Astrocyte (in vitro differentiated cells and primary cell): ENCODE measurements at regions not wholly inside any gene's neighbourhood (a gene's known extent, or its start where the extent isn't known, plus 50 kb on each side); places are given as distances from the start of the nearest gene placed in this dataset.

ENCODE experiments used
- DNase-seq: peaks from one replicate; pipeline ENCODE4 v3.0.0-alpha.2; 2010; ENCODE audit warnings: low read depth
- FAIRE-seq: peaks from 2 replicates; lab custom pipeline; 2011; peaks lifted over from hg19 to GRCh38; lab: Jason Lieb, UNC
- H2AFZ ChIP-seq: 2 replicates; pipeline ENCODE4 v1.6.0; 2012; ENCODE audit warnings: low read depth, low read length, inconsistent platforms
- H3K27ac ChIP-seq: 2 replicates; pipeline ENCODE4 v1.5.1; 2011; ENCODE audit warnings: low read depth, low read length, inconsistent platforms
- H3K27me3 ChIP-seq: 2 replicates; pipeline ENCODE4 v1.6.0; 2011; ENCODE audit warnings: low read length, inconsistent platforms; ENCODE audit not compliant: insufficient read depth
- H3K36me3 ChIP-seq: 2 replicates; pipeline ENCODE4 v1.5.1; 2011; ENCODE audit warnings: low read length, inconsistent platforms; ENCODE audit not compliant: insufficient read depth
- H3K4me1 ChIP-seq: 2 replicates; pipeline ENCODE4 v1.5.1; 2011; ENCODE audit warnings: low read length, inconsistent platforms; ENCODE audit not compliant: insufficient read depth
- H3K4me2 ChIP-seq: 2 replicates; pipeline ENCODE4 v1.6.0; 2012; ENCODE audit warnings: low read length, inconsistent platforms
- H3K4me3 ChIP-seq: 2 replicates; pipeline ENCODE4 v1.5.1; 2011; ENCODE audit warnings: low read depth, mild to moderate bottlenecking, low read length, inconsistent platforms; ENCODE audit not compliant: insufficient read depth
- H3K79me2 ChIP-seq: 2 replicates; pipeline ENCODE4 v1.6.0; 2012; ENCODE audit warnings: mild to moderate bottlenecking, low read length, inconsistent platforms; ENCODE audit not compliant: insufficient read depth
- H3K9ac ChIP-seq: 2 replicates; pipeline ENCODE4 v1.6.0; 2012; ENCODE audit warnings: mild to moderate bottlenecking, low read length, inconsistent platforms
- H3K9me3 ChIP-seq: 2 replicates; pipeline ENCODE4 v1.5.1; 2012; ENCODE audit warnings: low read depth, mild to moderate bottlenecking, low read length, inconsistent platforms; ENCODE audit not compliant: insufficient read depth
- H4K20me1 ChIP-seq: 2 replicates; pipeline ENCODE4 v1.6.0; 2012; ENCODE audit warnings: low read length, inconsistent platforms; ENCODE audit not compliant: insufficient read depth
- H3K27ac Mint-ChIP-seq: one replicate; pipeline ENCODE4 v1.8.0; 2021; ENCODE audit warnings: mild to moderate bottlenecking, mixed read lengths; ENCODE audit not compliant: unreplicated experiment
- H3K27me3 Mint-ChIP-seq: one replicate; pipeline ENCODE4 v1.8.0; 2021; ENCODE audit warnings: low read depth, mixed read lengths; ENCODE audit not compliant: unreplicated experiment
- H3K36me3 Mint-ChIP-seq: one replicate; pipeline ENCODE4 v1.8.0; 2021; ENCODE audit warnings: low read depth, mixed read lengths; ENCODE audit not compliant: unreplicated experiment
- H3K4me1 Mint-ChIP-seq: one replicate; pipeline ENCODE4 v1.8.0; 2021; ENCODE audit warnings: low read depth, mixed read lengths; ENCODE audit not compliant: unreplicated experiment
- H3K4me3 Mint-ChIP-seq: one replicate; pipeline ENCODE4 v1.8.0; 2021; ENCODE audit warnings: mild to moderate bottlenecking, moderate library complexity, mixed read lengths; ENCODE audit not compliant: unreplicated experiment
- H3K9me3 Mint-ChIP-seq: one replicate; pipeline ENCODE4 v1.8.0; 2021; ENCODE audit warnings: mild to moderate bottlenecking, mixed read lengths; ENCODE audit not compliant: unreplicated experiment
- EZH2 ChIP-seq: IDR thresholded peaks from 2 replicates; pipeline ENCODE4 v1.6.1; 2012; ENCODE audit warnings: mild to moderate bottlenecking, low read length, inconsistent platforms; ENCODE audit not compliant: insufficient read depth
- TF ChIP-seq, protein P1 (sequence below): IDR thresholded peaks from 2 replicates; pipeline ENCODE4 v1.5.1; 2011; ENCODE audit warnings: low read depth, mild to moderate bottlenecking, inconsistent platforms, low read length, moderate library complexity; ENCODE audit not compliant: insufficient read depth

GRCh38 chr12:113577464-113578129 lies 105.9 kb upstream of the LHX5 start:
- Histone ChIP-seq H3K4me3 (no peak overlapping the region), H3K36me3 (no peaks in the 10 kb centered on the region), H3K27me3 (no peaks in the 10 kb centered on the region), H3K9ac (no peak overlapping the region), H2AFZ (no peak overlapping the region), H4K20me1 (no peaks in the 10 kb centered on the region), H3K4me2 (no peak overlapping the region), H3K9me3 (no peaks in the 10 kb centered on the region), H3K79me2 (no peaks in the 10 kb centered on the region), H3K4me1 (no peaks in the 10 kb centered on the region), H3K27ac (no peak overlapping the region)
- no peak overlapping the region for H3K4me3 Mint-ChIP-seq
- peaks cover 42% of the 10 kb centered on the region for H3K27me3 Mint-ChIP-seq
- H3K9me3 Mint-ChIP-seq, result peaks cover 16% of the 10 kb centered on the region
- H3K36me3 Mint-ChIP-seq, result no peaks in the 10 kb centered on the region
- FAIRE-seq, result no peak
- H3K27ac Mint-ChIP-seq, result no peak overlapping the region
- TF ChIP-seq EZH2, result no peak
- TF ChIP-seq, protein P1, sequence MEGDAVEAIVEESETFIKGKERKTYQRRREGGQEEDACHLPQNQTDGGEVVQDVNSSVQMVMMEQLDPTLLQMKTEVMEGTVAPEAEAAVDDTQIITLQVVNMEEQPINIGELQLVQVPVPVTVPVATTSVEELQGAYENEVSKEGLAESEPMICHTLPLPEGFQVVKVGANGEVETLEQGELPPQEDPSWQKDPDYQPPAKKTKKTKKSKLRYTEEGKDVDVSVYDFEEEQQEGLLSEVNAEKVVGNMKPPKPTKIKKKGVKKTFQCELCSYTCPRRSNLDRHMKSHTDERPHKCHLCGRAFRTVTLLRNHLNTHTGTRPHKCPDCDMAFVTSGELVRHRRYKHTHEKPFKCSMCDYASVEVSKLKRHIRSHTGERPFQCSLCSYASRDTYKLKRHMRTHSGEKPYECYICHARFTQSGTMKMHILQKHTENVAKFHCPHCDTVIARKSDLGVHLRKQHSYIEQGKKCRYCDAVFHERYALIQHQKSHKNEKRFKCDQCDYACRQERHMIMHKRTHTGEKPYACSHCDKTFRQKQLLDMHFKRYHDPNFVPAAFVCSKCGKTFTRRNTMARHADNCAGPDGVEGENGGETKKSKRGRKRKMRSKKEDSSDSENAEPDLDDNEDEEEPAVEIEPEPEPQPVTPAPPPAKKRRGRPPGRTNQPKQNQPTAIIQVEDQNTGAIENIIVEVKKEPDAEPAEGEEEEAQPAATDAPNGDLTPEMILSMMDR, result no peak
- DNase-seq, result no peak
- H3K4me1 Mint-ChIP-seq, result no peaks in the 10 kb centered on the region

DNA sequence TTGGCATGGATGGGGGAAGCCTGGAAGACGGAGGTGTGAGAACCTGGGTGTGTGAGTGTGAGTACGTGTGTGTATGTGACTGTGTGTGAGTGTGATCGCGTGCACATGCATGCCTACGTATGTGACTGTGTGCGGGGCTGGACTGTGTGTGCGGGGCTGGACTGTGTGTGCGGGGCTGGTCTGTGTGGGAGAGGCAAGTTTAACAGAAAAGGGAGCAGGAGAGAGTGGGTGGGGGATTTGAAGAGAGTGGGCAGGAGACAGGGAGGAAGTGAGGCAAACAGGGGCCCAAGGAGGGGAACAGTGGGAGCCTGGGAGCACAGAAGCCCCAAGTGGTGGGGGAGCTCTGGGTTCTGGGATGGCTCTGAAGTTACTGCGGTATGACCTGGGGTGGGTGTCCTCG lies 103.7 kb upstream of the LHX5 start:
- peaks cover 1% of the 10 kb centered on the region for H3K36me3 Mint-ChIP-seq
- Histone ChIP-seq H3K36me3 (no peaks in the 10 kb centered on the region), H3K27me3 (no peaks in the 10 kb centered on the region), H3K79me2 (no peaks in the 10 kb centered on the region), H3K9me3 (no peaks in the 10 kb centered on the region), H2AFZ (no peak overlapping the region), H3K27ac (no peak overlapping the region), H3K4me1 (no peaks in the 10 kb centered on the region), H3K4me2 (no peak overlapping the region), H4K20me1 (no peaks in the 10 kb centered on the region), H3K9ac (no peak overlapping the region), H3K4me3 (no peak overlapping the region)
- H3K9me3 Mint-ChIP-seq, result peaks cover 11% of the 10 kb centered on the region
- H3K4me1 Mint-ChIP-seq, result no peaks in the 10 kb centered on the region
- no peak overlapping the region for H3K4me3 Mint-ChIP-seq
- FAIRE-seq, result no peak
- TF ChIP-seq, protein P1, result no peak
- TF ChIP-seq EZH2, result no peak
- DNase-seq, result no peak
- H3K27me3 Mint-ChIP-seq, result peaks cover 45% of the 10 kb centered on the region
- no peak overlapping the region for H3K27ac Mint-ChIP-seq

DNA sequence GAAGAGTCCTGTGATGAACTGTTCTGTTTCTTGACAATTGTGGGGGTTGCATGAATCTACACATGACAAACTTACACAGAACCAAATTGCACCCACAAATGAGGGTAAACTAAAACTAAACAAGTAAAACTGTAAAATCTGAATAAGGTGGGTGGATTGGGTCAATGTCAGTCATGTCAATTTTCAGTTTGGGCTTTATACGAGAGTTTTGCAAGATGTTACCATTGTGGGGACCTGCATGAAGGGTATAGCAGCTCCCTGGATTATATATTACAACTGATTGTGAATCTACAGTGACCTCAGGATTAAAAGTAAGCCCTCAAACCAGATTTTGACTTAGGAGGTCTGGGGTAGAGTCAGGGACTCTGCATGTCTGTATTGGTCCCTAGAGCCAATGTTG lies 101.5 kb upstream of the LHX5 start:
- peaks cover 40% of the 10 kb centered on the region for H3K27me3 Mint-ChIP-seq
- H3K27ac Mint-ChIP-seq, result no peak overlapping the region
- TF ChIP-seq EZH2, result no peak
- TF ChIP-seq, protein P1, result no peak

More for the DNA sequence above, 101.5 kb upstream of the LHX5 start:
- DNase-seq, result no peak
- H3K4me3 Mint-ChIP-seq, result no peak overlapping the region
- H3K27me3 ChIP-seq, result no peaks in the 10 kb centered on the region
- H3K36me3 ChIP-seq, result no peaks in the 10 kb centered on the region
- H3K27ac ChIP-seq, result no peak overlapping the region
- H3K4me3 ChIP-seq, result no peak overlapping the region
- H3K9me3 Mint-ChIP-seq, result peaks cover 2% of the 10 kb centered on the region
- no peak overlapping the region for H3K9ac ChIP-seq
- FAIRE-seq, result no peak
- H2AFZ ChIP-seq, result no peak overlapping the region
- H3K36me3 Mint-ChIP-seq, result peaks cover 1% of the 10 kb centered on the region
- H3K4me1 Mint-ChIP-seq, result no peaks in the 10 kb centered on the region
- no peaks in the 10 kb centered on the region for H3K4me1 ChIP-seq
- no peaks in the 10 kb centered on the region for H3K79me2 ChIP-seq
- no peaks in the 10 kb centered on the region for H3K9me3 ChIP-seq
- H4K20me1 ChIP-seq, result no peaks in the 10 kb centered on the region
- no peak overlapping the region for H3K4me2 ChIP-seq
